ENCODE measurements at regions not wholly inside any gene's neighbourhood (a gene's known extent, or its start where the extent isn't known, plus 50 kb on each side); places are given as distances from the start of the nearest gene placed in this dataset.
"Not testable (repeated sequence)": the region's sequence is repeated elsewhere in the genome, so short reads cannot be mapped to it uniquely, and the experiment has no call there.

DNA sequence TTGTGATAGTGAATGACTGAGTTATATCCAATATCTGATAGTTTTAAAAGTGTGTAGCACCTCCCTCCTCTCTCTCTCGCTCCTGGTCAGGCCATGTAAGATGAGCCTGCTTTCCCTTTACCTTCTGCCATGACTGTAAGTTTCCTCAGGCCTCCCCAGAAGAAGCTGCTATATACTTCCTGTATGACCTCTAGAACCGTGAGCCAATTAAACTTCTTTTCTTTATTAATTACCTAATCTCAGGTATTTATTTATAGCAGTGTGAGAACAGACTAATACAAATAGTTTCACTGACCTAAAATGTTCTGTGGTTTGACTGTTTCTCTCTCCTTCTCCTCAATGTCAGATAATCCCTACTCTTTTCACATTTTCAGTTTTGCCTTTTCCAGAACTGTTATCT lies 321.3 kb upstream of the MBL2 start:
- intact Hi-C loops (cut with micrococcal nuclease), result no loop called here

DNA sequence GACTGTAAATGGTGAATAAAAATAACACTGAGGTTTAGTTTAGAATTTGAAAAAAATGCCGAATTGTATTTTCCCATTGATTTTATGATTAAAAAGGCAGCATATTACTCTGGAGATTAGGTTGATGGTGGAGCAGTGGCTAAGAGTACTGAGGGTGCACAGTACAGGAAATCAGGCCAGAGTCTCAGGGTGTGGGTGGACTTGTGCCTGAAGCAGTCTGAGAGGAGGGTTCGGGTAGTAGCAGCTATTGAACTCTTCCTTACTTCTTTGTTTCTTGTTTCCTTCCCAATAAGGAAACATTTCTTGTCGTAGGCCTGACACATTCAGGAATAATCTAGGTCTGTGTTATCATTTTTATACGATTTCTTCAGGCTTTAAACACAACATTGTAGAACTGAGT lies 319.0 kb upstream of the MBL2 start:
- intact Hi-C loops (cut with micrococcal nuclease), result no loop called here

DNA sequence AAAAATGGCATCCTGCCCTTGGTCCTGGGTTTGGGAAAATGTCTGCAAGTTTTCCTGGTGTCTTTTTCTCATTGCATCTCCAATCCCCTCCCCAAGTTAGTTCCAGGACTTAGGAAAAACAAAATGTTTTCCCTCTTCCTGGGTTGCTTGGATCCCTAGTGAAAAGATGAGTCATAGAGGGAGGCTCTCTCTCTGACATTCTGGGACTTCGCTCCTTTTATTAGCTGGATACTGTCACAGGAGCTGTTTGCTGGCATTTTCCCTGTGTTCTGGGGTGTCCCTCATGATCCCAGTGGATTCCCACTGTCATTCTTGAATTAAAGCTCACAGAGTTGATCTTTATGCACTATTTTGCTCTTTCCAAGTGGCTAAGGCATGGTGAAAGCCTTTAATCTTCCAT lies 316.4 kb upstream of the MBL2 start:
- intact Hi-C loops (cut with micrococcal nuclease), result no loop called here

DNA sequence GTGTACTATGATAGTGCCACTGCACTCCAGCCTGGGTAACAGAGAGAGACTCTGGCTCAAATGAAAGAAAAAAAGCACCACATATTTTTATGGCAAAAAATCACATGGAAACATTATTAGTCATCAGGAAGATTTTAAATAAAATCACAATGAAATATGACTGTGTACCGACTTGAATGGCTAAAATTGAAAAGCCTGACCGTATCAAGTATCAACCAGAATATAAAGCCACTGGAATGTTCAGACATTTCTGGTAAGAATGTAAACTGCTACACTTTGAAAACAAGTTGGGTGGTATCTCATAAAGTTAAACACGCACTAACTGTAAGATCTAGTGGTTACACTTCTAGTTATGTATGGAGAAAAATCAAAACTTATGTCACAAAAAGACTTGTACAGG lies 306.7 kb upstream of the MBL2 start:
- intact Hi-C loops (cut with micrococcal nuclease), result no loop called here

DNA sequence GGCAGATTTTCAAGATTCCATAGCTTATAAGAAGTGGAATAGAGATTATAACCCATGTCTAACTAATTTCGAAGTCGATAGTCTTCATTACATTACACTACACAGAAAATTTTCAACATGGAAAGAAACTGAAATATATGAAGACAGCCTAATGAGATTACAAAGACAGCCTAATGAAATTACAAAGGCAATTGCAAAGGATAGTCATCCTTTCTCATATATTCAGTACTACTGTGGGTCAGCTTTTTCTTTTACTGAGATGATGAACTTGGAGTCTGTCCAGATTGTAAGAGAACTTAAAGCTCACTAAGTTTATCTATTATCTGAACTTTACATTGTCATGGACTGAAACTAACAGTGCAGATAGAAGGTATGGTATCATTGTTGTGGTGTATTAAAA lies 304.4 kb upstream of the MBL2 start:
- intact Hi-C loops (cut with micrococcal nuclease), result no loop called here

DNA sequence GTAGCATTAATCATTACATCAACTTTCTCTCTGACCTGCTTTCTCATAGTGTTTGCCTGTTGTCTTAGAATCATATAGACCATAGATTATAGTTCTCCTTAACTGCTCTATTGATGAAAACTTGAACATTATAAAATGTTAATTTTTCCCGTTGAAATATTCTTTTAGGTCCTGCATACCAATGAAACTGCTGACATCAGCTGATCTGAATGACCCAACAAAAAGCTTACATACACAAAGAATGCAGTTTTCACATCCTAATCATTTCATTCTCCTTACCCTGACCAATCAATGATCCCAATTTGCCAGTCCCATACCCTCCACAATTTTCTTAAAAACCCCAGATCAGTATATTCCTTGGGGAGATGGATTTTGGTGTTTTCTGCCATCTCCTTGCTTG lies 302.9 kb upstream of the MBL2 start:
- intact Hi-C loops (cut with micrococcal nuclease), result no loop called here

DNA sequence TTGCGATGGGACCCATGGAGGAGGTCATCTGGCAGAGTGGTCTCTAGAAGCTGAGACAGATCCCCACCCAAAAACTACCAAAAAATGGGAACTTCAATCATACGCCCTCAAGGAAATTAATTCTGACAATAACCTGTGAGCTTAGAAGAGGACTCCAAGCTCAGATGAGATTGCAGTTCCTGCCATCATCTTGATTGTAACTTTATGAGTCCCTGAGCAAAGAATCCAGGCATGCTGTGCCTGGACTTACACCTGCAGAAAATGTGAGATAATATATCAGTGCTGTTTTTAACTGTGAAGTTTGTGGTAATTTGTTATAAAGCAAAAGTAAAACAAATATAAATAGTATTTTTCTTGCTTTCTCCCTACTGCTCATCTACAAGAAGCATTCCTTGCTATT lies 299.6 kb upstream of the MBL2 start:
- intact Hi-C loops (cut with micrococcal nuclease), result no loop called here

DNA sequence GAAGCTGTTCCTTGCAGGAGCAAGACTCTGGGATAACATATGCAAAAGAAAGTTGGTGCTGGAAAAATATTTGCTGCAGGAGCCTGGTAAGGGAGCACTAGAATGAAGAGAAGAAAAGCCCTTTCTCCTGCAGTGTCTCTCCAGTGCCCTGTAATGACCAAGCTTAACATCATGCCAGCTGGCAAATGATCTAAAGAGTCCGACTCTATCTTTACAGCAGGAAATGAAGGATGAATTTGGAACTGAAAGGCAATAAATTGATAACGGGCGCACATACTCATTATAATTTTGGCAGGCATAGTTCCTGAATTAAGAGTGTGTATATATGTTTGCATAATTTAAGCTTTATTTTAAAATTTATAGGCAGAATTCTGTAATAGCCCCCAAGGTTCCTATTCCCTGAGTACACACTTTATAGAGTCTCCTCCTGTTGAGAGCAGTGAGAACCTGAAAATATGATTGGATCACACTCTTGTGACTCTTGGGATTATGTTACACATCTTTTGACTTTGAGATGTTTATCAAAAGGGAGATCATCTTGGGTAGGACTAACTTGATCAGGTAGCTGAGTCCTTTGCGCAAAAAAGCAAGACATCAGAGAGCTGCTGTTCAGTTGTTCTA lies 299.0 kb upstream of the MBL2 start:
- intact Hi-C loops (cut with micrococcal nuclease), result no loop called here

DNA sequence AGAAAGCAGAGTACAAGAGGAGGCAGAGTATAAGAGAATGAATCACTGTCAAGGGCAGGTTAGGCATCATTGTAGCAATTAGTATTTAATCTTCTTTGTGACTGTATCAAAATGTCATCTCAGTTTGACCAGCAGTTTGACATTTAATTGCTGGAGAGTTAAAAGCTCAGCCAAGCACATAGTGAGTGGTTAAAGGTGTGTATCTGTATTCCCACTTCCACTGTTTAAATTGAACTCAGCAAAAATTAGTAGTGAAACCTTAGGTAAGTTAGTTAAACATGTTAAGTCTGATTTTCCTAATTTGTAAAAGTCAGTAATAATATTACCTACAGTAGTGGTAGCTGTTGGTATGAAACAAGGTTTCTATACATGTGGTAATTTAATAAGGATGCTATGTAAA lies 296.4 kb upstream of the MBL2 start:
- intact Hi-C loops (cut with micrococcal nuclease), result no loop called here

DNA sequence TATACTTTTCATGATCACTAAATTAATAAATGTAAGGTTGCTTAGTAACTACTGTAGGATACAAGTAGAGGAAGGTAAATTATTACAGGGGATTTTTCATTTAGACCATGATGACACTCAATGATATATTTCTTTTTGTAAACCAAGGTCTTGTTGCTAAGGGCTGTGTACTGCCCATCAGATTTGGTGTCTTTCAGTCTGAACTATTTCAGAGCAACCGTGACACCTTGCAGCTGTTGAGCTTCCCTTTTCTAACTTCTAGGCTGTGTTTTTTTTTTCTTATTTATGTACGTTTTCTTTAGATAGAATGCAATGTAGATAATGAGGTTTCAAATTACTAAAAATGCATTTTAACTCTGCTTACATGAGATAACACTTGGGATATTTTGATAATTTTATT lies 292.0 kb upstream of the MBL2 start:
- intact Hi-C loops (cut with micrococcal nuclease), result no loop called here

DNA sequence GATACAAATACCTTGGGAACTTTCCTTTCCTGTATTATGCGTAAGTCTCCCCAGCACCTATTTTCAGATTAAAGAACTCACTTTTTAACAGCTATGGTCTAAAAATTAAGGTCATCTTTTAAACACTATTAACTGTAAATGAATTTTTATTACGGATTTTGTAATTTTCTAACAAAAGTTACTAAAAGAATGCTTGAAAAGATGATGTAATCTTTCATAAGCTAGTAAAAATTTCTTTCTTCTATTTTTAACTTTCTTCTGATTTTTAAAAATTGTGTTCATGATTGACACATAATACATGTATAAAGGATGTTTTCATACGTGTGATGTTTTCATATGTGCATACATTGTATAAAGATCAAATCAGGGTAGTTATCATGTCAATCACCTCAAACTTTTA lies 291.2 kb upstream of the MBL2 start:
- intact Hi-C loops (cut with micrococcal nuclease), result no loop called here

DNA sequence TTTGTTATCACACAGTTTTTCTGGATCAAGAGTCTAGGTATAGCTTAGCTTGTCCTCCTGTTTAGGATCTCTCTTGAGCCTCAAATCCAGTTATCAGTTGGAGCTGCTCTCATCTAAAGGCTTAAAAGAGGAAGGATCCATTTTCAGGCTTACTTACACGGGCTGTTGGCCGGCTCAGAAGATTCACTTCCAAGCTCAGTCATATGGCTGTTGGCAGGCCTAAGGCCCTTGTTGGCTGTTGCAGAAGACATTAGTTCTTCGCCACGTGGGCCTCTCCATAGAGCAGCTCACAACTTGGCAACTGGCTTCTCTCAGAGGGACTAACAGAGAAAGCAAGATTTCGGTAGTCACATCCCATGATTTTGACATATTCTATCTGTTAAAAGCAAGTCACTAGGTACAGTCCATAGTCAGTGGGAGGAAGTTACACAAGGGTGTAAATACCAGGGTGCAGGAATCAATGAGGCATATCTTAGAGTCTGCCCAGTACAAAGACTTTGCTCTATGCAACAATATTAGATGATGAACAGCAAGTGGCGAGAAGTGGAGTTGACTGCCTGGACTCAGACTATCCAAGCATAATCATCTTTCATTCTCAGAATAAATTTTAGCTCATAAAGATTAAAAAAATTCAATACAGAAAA lies 280.1 kb upstream of the MBL2 start:
- intact Hi-C loops (cut with micrococcal nuclease), result no loop called here

DNA sequence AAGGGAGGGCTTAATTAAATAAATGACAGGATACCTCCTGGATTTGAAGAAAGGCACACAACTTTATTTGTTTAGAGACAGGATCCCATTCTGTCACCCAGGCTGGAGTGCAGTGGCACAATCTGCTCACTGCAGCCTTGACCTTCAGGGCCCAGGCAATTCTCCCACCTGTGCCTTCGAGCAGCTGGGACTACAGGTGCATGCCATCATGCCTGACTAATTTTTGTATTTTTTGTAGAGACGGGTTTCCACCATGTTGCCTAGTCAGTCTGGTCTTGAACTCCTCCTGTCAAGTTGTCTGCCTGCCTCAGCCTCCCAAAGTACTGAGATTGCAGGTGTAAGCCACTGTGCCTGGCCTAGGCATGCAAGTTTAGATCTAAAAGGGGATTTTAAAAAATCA lies 272.7 kb upstream of the MBL2 start:
- intact Hi-C loops (cut with micrococcal nuclease), result no loop called here

DNA sequence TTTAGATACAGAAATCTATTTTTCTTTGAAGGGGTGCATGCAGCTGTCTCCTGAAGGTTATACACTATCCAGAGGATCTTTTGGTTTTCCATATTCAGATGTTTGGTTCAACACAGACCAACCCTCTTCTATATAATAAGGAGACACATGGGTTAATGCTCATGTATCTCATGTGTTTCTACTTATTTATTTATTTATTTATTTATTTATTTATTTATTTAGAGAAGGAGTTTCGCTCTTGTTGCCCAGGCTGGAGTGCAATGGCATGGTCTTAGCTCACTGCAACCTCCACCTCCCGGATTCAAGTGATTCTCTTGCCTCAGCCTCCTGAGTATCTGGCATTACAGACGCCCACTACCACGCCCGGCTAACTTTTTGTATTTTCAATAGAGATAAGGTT lies 263.2 kb upstream of the MBL2 start:
- intact Hi-C loops (cut with micrococcal nuclease), result not testable (repeated sequence)

DNA sequence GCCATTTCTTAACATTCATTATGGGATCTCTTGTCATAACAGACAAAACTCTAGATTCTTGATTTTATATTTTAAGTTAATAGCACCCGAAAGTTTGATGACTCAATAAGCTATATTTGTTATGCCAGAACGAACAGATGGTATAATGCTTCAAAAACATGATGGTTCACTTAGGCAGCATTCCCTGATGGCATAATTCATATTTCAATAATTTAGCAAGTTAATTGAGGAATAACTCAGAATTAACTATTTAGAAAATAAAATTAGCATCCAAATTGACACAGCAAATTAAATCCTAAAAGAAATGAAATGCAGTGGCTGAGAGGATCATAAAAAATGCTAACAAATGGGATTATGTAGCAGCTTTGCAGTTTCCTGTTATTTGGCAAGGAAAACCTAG lies 260.8 kb upstream of the MBL2 start:
- intact Hi-C loops (cut with micrococcal nuclease), result no loop called here

DNA sequence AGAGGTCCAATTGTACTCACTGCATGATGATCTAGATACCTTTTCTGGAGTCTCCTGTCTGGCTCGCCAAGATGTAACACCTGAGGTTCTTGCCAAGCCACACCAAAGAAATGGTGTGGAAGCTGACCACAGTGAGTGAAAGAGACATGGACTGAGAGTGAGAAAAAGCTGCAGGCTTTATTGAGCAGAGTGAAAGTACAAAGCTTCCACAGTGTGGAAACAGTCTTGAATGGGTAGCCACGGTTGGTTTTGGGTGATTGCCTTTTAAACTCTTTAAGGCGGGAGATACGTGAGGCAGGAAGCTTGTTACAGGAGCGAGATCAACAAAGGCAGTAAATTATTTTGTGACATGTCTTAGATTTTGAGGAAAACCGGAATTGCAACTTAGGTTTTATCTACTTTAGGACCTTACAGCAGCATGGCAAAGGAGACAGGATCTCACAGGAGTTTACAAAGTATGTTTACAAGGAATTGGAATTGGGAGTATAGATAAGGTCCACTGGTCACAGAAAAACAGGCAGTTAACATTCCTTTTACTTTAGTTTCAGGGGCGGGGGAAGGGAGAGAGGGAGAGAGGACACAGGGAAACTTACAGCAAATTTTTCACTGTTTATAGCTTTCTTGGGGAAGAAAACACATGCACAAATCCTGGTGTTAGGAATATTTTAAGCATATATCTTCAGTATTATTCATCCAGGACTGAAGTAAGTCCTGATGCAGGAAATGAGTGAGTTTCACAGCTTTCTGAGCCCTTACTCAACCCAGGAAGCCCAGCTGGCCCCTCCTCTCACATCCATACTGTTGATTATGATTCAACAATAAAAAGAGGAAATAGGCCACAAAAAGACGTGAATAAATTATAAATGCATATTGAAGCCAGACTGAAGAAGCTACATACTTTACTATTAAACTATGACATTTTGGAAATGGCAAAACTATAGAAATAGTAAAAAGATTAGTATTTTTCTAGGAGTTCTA lies 257.6 kb upstream of the MBL2 start:
- intact Hi-C loops (cut with micrococcal nuclease), result not testable (repeated sequence)

DNA sequence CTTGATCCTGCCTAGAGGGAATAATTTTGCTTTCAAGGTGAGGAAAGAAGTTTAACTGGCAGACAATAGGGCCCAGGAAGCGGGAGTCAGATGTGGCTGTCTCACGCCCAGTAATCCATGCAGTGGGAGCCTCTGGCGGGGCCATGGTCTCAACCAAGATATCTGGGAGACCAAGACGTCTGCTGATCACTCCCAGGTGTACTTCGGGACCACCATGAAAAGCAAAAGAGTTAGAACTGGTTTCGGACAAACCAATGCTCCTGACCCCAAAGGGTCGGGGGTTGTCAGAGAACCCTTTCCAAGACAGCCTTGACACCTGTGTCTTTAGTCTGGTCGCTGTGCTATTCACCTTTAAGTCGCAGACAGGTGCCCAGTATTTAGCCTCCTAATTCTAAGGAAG lies 256.9 kb upstream of the MBL2 start:
- intact Hi-C loops (cut with micrococcal nuclease), result no loop called here

DNA sequence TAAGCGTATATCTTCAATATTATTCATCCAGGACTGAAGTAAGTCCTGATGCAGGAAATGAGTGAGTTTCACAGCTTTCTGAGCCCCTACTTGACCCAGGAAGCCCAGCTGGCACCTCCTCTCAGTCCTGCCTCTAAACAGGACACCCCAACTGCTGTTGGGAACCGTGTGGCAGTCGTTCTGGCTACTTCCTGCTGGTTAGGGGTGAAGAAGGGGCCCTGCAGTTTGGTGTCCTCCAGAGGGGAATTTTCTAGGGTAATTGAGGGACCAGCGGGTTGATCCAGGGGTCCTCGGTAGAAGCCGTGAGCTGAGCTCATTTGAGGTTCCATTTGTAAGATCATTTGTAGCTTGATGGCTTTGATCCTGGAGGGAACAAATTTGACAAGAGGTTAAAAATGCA lies 253.2 kb upstream of the MBL2 start:
- intact Hi-C loops (cut with micrococcal nuclease), result not testable (repeated sequence)

DNA sequence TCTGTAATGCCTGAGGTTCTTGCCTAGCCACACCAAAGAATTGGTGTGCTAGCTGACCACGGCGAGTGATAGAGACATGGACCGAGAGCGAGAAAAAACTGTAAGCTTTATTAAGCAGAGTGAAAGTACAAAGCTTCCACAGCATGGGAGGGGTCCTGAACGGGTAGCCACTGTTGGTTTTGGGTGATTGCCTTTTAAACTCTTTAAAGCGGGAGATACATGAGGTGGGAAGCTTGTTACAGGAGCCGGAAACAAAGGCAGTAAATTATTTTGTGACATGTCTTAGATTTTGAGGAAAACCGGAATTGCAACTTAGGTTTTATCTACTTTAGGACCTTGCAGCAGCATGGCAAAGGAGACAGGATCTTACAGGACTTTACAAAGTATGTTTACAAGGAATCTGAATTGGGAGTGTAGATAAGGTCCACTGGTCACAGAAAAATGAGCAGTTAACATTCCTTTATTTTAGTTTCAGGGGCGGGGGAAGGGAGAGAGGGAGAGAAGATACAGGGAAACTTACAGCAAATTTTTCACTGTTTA lies 252.7 kb upstream of the MBL2 start:
- intact Hi-C loops (cut with micrococcal nuclease), result no loop called here

DNA sequence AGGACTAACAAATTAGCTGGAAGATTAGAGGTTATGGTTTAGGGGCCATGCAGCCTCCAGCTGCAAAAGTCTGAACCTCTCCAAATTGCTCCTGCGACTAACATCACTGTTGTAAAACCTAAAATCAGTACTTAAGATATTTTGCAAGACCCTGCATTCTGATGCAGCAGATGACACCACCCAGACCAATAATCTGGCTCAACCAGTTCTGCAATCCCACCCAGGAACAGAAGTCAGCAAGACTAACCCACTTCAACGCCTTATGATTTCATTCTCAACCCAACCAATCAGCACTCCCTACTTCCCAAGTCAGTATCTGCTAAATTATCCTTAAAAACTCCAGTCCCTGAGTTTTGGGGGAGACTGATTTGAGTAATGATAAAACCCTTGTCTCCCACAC lies 250.8 kb upstream of the MBL2 start:
- intact Hi-C loops (cut with micrococcal nuclease), result no loop called here

DNA sequence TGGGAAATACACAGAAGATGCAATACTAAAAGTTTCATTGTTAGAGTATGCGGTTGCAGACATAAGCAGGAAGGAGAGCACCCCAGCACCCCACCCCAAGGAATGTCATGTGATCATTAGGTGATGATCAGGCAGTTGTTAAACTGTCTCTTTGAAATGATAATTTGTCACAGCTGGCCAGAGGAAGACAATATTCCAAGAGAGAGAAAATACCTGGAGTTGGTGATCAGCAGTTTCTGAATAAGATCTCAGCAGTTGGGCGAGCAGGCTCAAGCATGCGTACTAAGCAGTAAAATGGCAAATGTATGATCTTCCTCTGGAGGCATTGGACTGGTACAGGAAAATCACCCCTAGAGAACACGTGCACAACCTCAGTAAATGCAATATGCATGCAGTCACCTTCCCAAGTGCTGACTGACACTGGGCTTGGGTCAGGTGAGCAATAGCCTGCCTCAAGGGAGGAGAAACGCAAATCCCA lies 250.1 kb upstream of the MBL2 start:
- intact Hi-C loops (cut with micrococcal nuclease), result no loop called here

DNA sequence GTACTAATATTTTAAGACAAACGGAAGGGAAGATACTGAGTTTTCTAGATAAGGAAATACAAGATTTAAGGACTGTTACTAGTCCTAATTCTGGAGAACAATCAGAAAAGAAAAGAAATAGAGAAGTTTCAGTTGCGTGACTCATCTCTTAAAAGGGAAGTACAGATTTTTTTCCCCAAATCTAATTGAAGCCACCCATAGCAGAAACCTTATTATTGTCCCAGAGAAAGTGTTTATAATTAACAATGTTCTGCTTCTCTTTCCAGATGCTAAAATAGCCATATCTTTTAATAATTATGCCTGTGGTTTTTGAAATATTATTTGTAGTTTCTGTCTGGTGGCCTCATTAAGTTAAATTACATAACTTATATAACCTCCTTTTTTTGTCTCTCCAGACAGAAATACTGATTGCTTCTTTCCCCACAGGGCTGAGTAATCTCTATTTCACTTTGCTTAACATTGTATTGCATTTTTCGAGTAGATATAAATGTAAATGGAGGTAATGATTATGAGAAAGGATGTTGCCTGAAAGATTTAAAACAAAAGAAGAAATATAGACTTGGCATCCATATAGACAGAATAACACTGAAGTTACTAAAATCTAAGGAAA lies 240.7 kb upstream of the MBL2 start:
- intact Hi-C loops (cut with micrococcal nuclease), result no loop called here

Measured in T-helper 1 cell treated with Interleukin-12 subunit alpha and Interleukin-12 subunit beta and Interleukin-4 antibody, amounts not matched to agents 30 ng/mL and 1 ng/mL, for 36 hours (primary cell).